GM18868 (cell line): ENCODE measurements at regions not wholly inside any gene's neighbourhood (a gene's known extent, or its start where the extent isn't known, plus 50 kb on each side); places are given as distances from the start of the nearest gene placed in this dataset.

ENCODE experiments used
- ATAC-seq: cut with Tn5 transposase; IDR thresholded peaks from one replicate; pipeline ENCODE4 v1.9.1; 2021; ENCODE audit warnings: mild to moderate bottlenecking, moderate library complexity; ENCODE audit not compliant: unreplicated experiment

- ATAC-seq, result no peak
Observed at GRCh38 chr2:215772634-215773563, 240.5 kb downstream of the MREG start.

- ATAC-seq, result no peak
Observed at GRCh38 chr2:215772003-215772402, 241.3 kb downstream of the MREG start.

- no peak for ATAC-seq
Observed at GRCh38 chr2:215771241-215771640, 242.1 kb downstream of the MREG start.

GRCh38 chr2:215770668-215771067 is 242.7 kb downstream of the MREG start:
- ATAC-seq, result no peak

GRCh38 chr2:215769246-215769645 is 244.1 kb downstream of the MREG start:
- ATAC-seq, result no peak

- ATAC-seq, result no peak
Observed at GRCh38 chr2:215767625-215768024, 245.7 kb downstream of the MREG start.

GRCh38 chr2:215765729-215766360 is 247.5 kb downstream of the MREG start:
- ATAC-seq, result no peak

- no peak for ATAC-seq
Observed at GRCh38 chr2:215764441-215765048, 248.8 kb downstream of the MREG start.

- no peak for ATAC-seq
Observed at GRCh38 chr2:215760557-215760956, 252.8 kb downstream of the MREG start.

- ATAC-seq, result no peak
Observed at GRCh38 chr2:215760091-215760490, 253.3 kb downstream of the MREG start.

- ATAC-seq, result no peak
Observed at GRCh38 chr2:215758691-215759090, 254.7 kb downstream of the MREG start.

- no peak for ATAC-seq
Observed at GRCh38 chr2:215756346-215756730, 257.0 kb downstream of the MREG start.

- no peak for ATAC-seq
Observed at GRCh38 chr2:215755641-215756345, 257.6 kb downstream of the MREG start.

GRCh38 chr2:215754546-215754945 is 258.8 kb downstream of the MREG start:
- no peak for ATAC-seq

- ATAC-seq, result no peak
Observed at GRCh38 chr2:215753808-215754207, 259.5 kb downstream of the MREG start.

GRCh38 chr2:215752991-215753390 is 260.4 kb downstream of the MREG start:
- ATAC-seq, result no peak

GRCh38 chr2:215752436-215752835 is 260.9 kb downstream of the MREG start:
- ATAC-seq, result no peak

GRCh38 chr2:215751911-215752272 is 261.5 kb downstream of the MREG start:
- no peak for ATAC-seq

- no peak for ATAC-seq
Observed at GRCh38 chr2:215751200-215751910, 262.0 kb downstream of the MREG start.

GRCh38 chr2:215750763-215751162 is 262.6 kb downstream of the MREG start:
- ATAC-seq, result no peak
